GM21360 (cell line): ENCODE measurements at regions not wholly inside any gene's neighbourhood (a gene's known extent, or its start where the extent isn't known, plus 50 kb on each side); places are given as distances from the start of the nearest gene placed in this dataset.

Experiments
- ATAC-seq: cut with Tn5 transposase; IDR thresholded peaks from one replicate; pipeline ENCODE4 v1.9.1; 2021; ENCODE audit warnings: mild to moderate bottlenecking, moderate library complexity; ENCODE audit not compliant: unreplicated experiment

- no peak for ATAC-seq
These were observed 58.9 kb upstream of the ZNF516 start for GRCh38 chr18:76553715-76554546.

GRCh38 chr18:76548541-76548940 lies 53.5 kb upstream of the ZNF516 start:
- ATAC-seq, result no peak

- ATAC-seq, result no peak
These were observed 52.3 kb upstream of the ZNF516 start for GRCh38 chr18:76547296-76547695.

GRCh38 chr18:76546436-76546835 lies 51.4 kb upstream of the ZNF516 start:
- ATAC-seq, result no peak

- ATAC-seq, result no peak
These were observed 51.0 kb upstream of the ZNF516 start for GRCh38 chr18:76546088-76546435.

GRCh38 chr18:76545433-76546087 lies 50.5 kb upstream of the ZNF516 start:
- ATAC-seq, result no peak

- no peak for ATAC-seq
These were observed 49.7 kb upstream of the ZNF516 start for GRCh38 chr18:76544511-76545345.
